HCT116 (cell line): ENCODE measurements at regions not wholly inside any gene's neighbourhood (a gene's known extent, or its start where the extent isn't known, plus 50 kb on each side); places are given as distances from the start of the nearest gene placed in this dataset.

ENCODE experiments used
- CEBPB ChIP-seq: IDR thresholded peaks from 2 replicates; pipeline ENCODE4 v1.6.1; 2012; ENCODE audit warnings: low read depth
- EZH2 ChIP-seq: fragments of 200-600 bp; sonication (generic); IDR thresholded peaks from 2 replicates; pipeline ENCODE4 v1.6.1; 2017; ENCODE audit warnings: antibody characterized with exemption, mixed run types
- POLR2A ChIP-seq: IDR thresholded peaks from 2 replicates; pipeline ENCODE4 v1.7.0; 2011; ENCODE audit warnings: borderline replicate concordance; ENCODE audit not compliant: insufficient read depth, insufficient read length; ENCODE audit errors: extremely low read depth
- POLR2AphosphoS5 ChIP-seq: IDR thresholded peaks from 2 replicates; pipeline ENCODE4 v1.6.1; 2011; ENCODE audit warnings: mild to moderate bottlenecking, low read depth, low read length, moderate library complexity
- RAD21 ChIP-seq: IDR thresholded peaks from 2 replicates; pipeline ENCODE4 v1.6.1; 2012; ENCODE audit warnings: low read depth, mild to moderate bottlenecking
- SIN3A ChIP-seq: IDR thresholded peaks from 2 replicates; pipeline ENCODE4 v1.6.1; 2012; ENCODE audit warnings: low read depth
- YY1 ChIP-seq: IDR thresholded peaks from 2 replicates; pipeline ENCODE4 v1.6.1; 2011; ENCODE audit warnings: low read length, low read depth, moderate library complexity, mild to moderate bottlenecking; ENCODE audit not compliant: insufficient replicate concordance; ENCODE audit errors: extremely low read depth
- ZNF274 ChIP-seq: fragments of 200-500 bp; sonication (Bioruptor generic); IDR thresholded peaks from 2 replicates; pipeline ENCODE4 v1.6.1; 2014; ENCODE audit warnings: mild to moderate bottlenecking, low read depth, low read length, inconsistent platforms
- TF ChIP-seq, protein P1 (sequence below), 3 experiments: fragments of 200-600 bp in 1 of 3; sonication (generic) in 1 of 3; IDR thresholded peaks in 2 of 3; conservative IDR thresholded peaks in 1 of 3; 2 replicates each; pipeline ENCODE4 v1.5.1; 2012 to 2017; ENCODE audit warnings: low read depth in 2 of 3, low read length in 2 of 3, antibody characterized with exemption in 1 of 3, borderline replicate concordance in 1 of 3, control low read depth in 1 of 3, mild to moderate bottlenecking in 1 of 3, mixed read lengths in 1 of 3, mixed run types in 1 of 3, moderate library complexity in 1 of 3; ENCODE audit not compliant: insufficient read depth in 1 of 3

DNA sequence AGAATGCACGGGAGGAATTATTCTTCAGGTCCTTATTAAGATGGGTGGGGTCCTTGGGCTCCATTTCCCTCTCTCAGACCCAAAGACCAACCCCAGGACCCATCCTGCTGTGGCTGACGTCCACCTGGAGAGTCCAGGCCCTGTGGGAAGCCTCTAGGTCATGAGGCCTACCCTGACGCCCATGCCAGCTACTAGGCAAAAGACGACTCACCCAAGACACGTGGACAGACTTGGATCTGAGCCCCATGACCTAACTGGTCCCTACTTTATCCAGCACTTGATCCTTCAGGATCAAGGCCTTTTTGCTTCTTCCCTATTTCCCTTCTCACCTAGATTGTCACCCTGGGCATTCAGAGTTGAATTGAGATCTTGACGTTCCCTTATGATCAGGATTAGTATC is 56.0 kb upstream of the CASZ1 start:
- no peak for TF ChIP-seq EZH2
- TF ChIP-seq ZNF274 = no peak
- TF ChIP-seq, protein P1, sequence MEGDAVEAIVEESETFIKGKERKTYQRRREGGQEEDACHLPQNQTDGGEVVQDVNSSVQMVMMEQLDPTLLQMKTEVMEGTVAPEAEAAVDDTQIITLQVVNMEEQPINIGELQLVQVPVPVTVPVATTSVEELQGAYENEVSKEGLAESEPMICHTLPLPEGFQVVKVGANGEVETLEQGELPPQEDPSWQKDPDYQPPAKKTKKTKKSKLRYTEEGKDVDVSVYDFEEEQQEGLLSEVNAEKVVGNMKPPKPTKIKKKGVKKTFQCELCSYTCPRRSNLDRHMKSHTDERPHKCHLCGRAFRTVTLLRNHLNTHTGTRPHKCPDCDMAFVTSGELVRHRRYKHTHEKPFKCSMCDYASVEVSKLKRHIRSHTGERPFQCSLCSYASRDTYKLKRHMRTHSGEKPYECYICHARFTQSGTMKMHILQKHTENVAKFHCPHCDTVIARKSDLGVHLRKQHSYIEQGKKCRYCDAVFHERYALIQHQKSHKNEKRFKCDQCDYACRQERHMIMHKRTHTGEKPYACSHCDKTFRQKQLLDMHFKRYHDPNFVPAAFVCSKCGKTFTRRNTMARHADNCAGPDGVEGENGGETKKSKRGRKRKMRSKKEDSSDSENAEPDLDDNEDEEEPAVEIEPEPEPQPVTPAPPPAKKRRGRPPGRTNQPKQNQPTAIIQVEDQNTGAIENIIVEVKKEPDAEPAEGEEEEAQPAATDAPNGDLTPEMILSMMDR (IDR thresholded peaks at IDR 0.05 in 2 of 3, conservative IDR thresholded peaks at IDR 0.05 in 1 of 3; ENCODE audit: borderline replicate concordance in 1 of 3, insufficient read depth in 1 of 3, low read depth in 2 of 3, low read length in 2 of 3) = no peak
- no peak for TF ChIP-seq RAD21
- TF ChIP-seq POLR2A = no peak
- TF ChIP-seq YY1 = no peak
- no peak for TF ChIP-seq POLR2AphosphoS5
- no peak for TF ChIP-seq SIN3A
- TF ChIP-seq CEBPB = no peak
